ENCODE measurements at regions not wholly inside any gene's neighbourhood (a gene's known extent, or its start where the extent isn't known, plus 50 kb on each side); places are given as distances from the start of the nearest gene placed in this dataset.

DNA sequence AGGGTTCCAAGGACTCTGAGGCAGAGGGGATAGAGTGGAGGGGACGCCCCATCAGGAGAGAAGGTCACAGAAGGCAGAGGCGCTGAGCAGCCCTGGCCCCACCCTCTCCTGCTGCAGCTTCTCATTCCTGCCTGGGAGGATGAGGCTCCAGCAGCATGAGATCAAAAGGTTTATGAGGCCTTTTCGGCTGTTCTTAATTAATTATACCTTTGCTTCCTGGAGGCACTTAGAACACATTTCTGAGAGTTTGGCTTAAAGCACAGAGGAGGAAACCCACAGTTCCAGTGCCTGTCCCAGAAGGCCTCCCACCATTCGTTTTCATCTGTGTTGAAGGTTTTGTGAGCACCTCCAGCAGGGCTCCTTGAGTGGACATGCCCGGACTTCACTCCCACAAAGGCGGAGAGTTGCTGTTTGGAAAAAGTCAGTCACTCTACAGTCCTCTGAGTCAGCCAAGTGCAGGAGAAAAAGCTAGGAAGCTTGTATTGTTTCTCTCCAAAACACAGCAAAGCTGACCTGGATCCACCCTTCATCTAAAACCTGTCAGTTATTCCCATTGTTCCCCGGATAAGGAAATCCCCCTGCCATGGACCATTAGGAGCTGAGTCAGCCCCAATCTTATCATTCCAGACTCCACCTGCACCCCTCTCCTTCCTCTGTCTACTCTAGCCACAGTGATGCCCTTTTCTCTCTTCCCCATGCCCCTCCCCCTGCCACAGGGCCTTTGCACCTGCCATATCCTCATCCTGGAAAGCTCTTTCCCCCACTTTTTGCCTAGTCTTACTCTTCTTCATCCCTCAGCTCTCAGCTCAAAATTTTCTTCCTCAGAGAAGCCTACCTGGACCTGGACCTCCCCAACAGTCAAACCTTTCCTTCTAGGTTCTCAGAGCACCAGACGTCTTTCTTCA, 276.8 kb downstream of the FBXW7 start:
- Histone ChIP-seq H3K79me2 (ENCODE audit: control insufficient read depth, insufficient read depth, low read length) (no peaks in the 10 kb centered on the region), H3K9me3 (ENCODE audit: control extremely low read depth in 1 of 3, control insufficient read depth in 2 of 3, insufficient read depth in 1 of 3, low read length in 2 of 3) (peaks cover 0 to 5% (median 3%) of the 10 kb centered on the region in 3 donors), H3K4me1 (ENCODE audit: control insufficient read depth in 2 of 2, insufficient read depth in 2 of 2, low read length in 2 of 2) (peaks cover 0 to 3% of the 10 kb centered on the region in 2 donors), H3K27ac (ENCODE audit: low read length in 2 of 2) (no peak overlapping the region), H2AFZ (ENCODE audit: insufficient read depth, low read depth, low read length, poor library complexity, severe bottlenecking) (no peak overlapping the region), H3K9ac (ENCODE audit: low read length) (no peak overlapping the region), H4K20me1 (ENCODE audit: control insufficient read depth, insufficient read depth, low read length, poor library complexity, severe bottlenecking) (no peaks in the 10 kb centered on the region), H3K4me3 (ENCODE audit: control extremely low read depth in 1 of 5, extremely low read depth in 1 of 5, insufficient read depth in 1 of 5, low read depth in 2 of 5, low read length in 4 of 5) (no peak overlapping the region), H3K27me3 (replicated peaks in 1 of 4; ENCODE audit: control extremely low read depth in 1 of 4, control insufficient read depth in 3 of 4, insufficient read depth in 4 of 4, low read length in 3 of 4) (peaks cover 0 to 4% (median 0%) of the 10 kb centered on the region in 4 experiments), H3K4me2 (replicated peaks; ENCODE audit: low read depth, low read length, poor library complexity, severe bottlenecking) (no peak overlapping the region), H3K36me3 (replicated peaks in 1 of 2; ENCODE audit: control extremely low read depth in 1 of 2, control insufficient read depth in 1 of 2, extremely low read depth in 1 of 2, insufficient read depth in 2 of 2, low read length in 1 of 2) (no peaks in the 10 kb centered on the region)
- 45% methylated on average over 7 of the region's 8 CpGs for WGBS (ENCODE audit: insufficient coverage)
- H3K4me1 Mint-ChIP-seq = no peaks in the 10 kb centered on the region
- DNase-seq = no peak
- H3K27me3 Mint-ChIP-seq = peaks cover 11% of the 10 kb centered on the region
- intact Hi-C loops (cut with micrococcal nuclease) = no loop called here
- CTCF ChIA-PET = no interaction called here
- H3K27ac Mint-ChIP-seq = no peak overlapping the region
- POLR2A ChIA-PET = no interaction called here
- no peaks in the 10 kb centered on the region for H3K9me3 Mint-ChIP-seq (ENCODE audit: insufficient read depth)
- ATAC-seq (ENCODE audit: low read depth) = no peak
- H3K4me3 Mint-ChIP-seq = no peak overlapping the region
- no peak for TF ChIP-seq CTCF (IDR thresholded peaks at IDR 0.05)
- TF ChIP-seq EZH2 (IDR thresholded peaks at IDR 0.05; ENCODE audit: borderline replicate concordance, insufficient read depth, low read depth, low read length, poor library complexity, severe bottlenecking) = no peak

DNA sequence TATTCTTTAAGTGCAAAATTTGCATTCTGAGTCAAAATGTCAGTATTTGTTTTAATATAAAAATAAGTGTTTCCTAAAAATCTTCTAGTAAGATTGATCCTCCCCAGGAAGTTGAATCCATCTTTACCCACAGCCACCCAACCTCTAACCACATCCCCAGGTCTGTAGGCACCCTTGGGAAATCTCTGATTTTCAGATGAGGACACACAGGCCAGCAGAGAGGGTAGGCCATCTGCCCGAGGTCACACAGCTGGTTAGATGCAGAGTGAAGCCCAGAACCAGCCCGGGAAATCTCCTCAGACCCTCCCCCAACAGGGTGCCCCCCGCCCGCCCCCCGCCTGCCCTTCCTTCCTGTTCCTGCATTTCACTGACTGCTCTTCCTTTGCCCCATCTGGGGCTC, 277.5 kb downstream of the FBXW7 start:
- no peak overlapping the region for H3K27ac ChIP-seq (ENCODE audit: low read length in 2 of 2)
- Mint-ChIP-seq H3K9me3 (ENCODE audit: insufficient read depth) (no peaks in the 10 kb centered on the region), H3K27me3 (peaks cover 9% of the 10 kb centered on the region), H3K4me1 (no peaks in the 10 kb centered on the region), H3K27ac (no peak overlapping the region), H3K4me3 (no peak overlapping the region)
- peaks cover 0 to 5% (median 3%) of the 10 kb centered on the region in 3 donors for H3K9me3 ChIP-seq (ENCODE audit: control extremely low read depth in 1 of 3, control insufficient read depth in 2 of 3, insufficient read depth in 1 of 3, low read length in 2 of 3)
- intact Hi-C loops (cut with micrococcal nuclease) = no loop called here
- CTCF ChIA-PET = no interaction called here
- no peak overlapping the region for H3K9ac ChIP-seq (ENCODE audit: low read length)
- H3K4me2 ChIP-seq (replicated peaks; ENCODE audit: low read depth, low read length, poor library complexity, severe bottlenecking) = no peak overlapping the region
- H3K4me3 ChIP-seq (ENCODE audit: control extremely low read depth in 1 of 5, extremely low read depth in 1 of 5, insufficient read depth in 1 of 5, low read depth in 2 of 5, low read length in 4 of 5) = no peak overlapping the region
- ATAC-seq (ENCODE audit: low read depth) (no peak), DNase-seq (no peak)
- H3K79me2 ChIP-seq (ENCODE audit: control insufficient read depth, insufficient read depth, low read length) = no peaks in the 10 kb centered on the region
- no CpG with 5 or more reads among the region's 5 CpGs for WGBS (ENCODE audit: insufficient coverage)
- H3K36me3 ChIP-seq (replicated peaks in 1 of 2; ENCODE audit: control extremely low read depth in 1 of 2, control insufficient read depth in 1 of 2, extremely low read depth in 1 of 2, insufficient read depth in 2 of 2, low read length in 1 of 2) = no peaks in the 10 kb centered on the region
- H4K20me1 ChIP-seq (ENCODE audit: control insufficient read depth, insufficient read depth, low read length, poor library complexity, severe bottlenecking) = no peaks in the 10 kb centered on the region
- POLR2A ChIA-PET = no interaction called here
- peaks cover 0 to 3% of the 10 kb centered on the region in 2 donors for H3K4me1 ChIP-seq (ENCODE audit: control insufficient read depth in 2 of 2, insufficient read depth in 2 of 2, low read length in 2 of 2)
- no peak for TF ChIP-seq CTCF (IDR thresholded peaks at IDR 0.05)
- TF ChIP-seq EZH2 (IDR thresholded peaks at IDR 0.05; ENCODE audit: borderline replicate concordance, insufficient read depth, low read depth, low read length, poor library complexity, severe bottlenecking) = no peak
- H3K27me3 ChIP-seq (replicated peaks in 1 of 4; ENCODE audit: control extremely low read depth in 1 of 4, control insufficient read depth in 3 of 4, insufficient read depth in 4 of 4, low read length in 3 of 4) = peaks cover 0 to 4% (median 0%) of the 10 kb centered on the region in 4 experiments
- H2AFZ ChIP-seq (ENCODE audit: insufficient read depth, low read depth, low read length, poor library complexity, severe bottlenecking) = no peak overlapping the region

Measured in B cell (primary cell).